Activated T-helper 9 cell treated with anti-CD3 and anti-CD28 coated beads, Interleukin-2, amount 50 U/mL, for 16 hours (primary cell): ENCODE measurements at regions not wholly inside any gene's neighbourhood (a gene's known extent, or its start where the extent isn't known, plus 50 kb on each side); places are given as distances from the start of the nearest gene placed in this dataset.
"Not testable (repeated sequence)": the region's sequence is repeated elsewhere in the genome, so short reads cannot be mapped to it uniquely, and the experiment has no call there.

Experiments
- DNase-seq: peaks from one replicate; pipeline ENCODE4 v3.0.0-alpha.2; 2020; ENCODE audit warnings: low read depth

DNA sequence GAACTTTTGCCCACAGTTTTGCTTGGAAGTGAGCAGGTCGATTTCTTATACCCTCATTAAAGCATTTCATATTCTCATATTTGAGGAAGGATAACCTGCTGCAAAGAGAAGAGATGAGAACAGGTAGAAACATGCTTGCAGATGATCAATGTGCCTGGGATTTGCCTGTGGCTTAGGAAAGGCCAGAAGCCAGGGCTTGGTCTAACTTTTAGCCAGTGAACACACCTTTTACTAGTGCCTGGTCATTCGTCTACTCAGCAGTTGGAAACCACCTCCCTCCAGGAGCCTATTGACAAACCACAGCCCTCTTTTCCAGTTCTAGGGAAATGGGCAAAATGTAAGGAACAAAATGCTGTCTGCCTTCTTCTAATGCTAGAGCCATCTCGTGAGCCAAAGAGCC, 518.3 kb downstream of the ADRA2A start:
- no peak for DNase-seq

DNA sequence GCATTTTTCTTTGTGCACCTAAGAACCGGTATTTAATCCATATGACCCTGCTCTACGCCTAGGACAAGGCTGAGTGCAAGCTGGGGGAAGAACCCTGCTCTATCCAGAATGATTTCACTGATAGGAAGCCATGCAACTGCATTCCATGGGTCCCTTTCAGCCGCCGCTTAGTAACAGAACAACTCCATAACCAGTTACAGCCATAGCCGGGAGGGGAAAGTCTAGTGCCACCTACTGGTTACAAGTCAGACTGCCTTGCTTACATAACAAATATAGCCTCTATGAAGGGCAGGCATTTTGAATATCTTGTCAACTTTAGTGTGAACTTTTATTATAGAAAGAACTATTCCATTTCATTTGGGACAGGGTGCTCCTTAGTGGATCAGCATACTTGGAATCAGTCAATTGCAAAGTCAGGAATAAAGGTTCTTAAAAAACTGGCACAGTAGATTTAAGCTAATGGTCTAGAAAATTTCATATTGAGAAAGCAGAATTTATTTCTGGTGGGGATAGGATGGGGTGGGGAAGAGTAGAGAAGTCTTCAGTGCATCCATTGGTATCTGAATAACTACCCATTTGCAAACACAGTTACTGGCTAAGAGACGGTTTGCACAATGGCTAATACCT, 521.7 kb downstream of the ADRA2A start:
- peak; percentile 2 for DNase-seq

- no peak for DNase-seq
Observed at GRCh38 chr10:111599943-111600342, 523.1 kb downstream of the ADRA2A start.

GRCh38 chr10:111600772-111601171, 523.9 kb downstream of the ADRA2A start:
- DNase-seq, result no peak

DNA sequence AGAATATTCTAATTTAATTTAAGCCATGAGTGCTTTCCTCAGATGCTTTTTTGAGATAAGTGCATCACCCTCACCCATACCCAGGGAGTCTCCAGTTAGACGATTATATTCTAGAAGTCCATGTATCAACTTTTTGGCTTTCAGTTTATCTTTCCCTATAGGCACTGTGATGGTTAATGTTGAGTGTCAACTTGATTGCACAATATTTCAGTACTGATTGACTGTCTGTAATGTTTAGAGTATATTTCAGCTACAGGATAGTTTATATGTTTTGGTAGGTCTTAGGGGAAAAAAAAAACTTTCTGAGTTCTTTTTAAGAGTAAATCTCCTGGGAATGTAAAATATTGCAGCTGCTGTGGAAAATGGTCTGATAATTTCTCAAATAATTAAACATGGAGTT, 535.4 kb downstream of the ADRA2A start:
- no peak for DNase-seq

GRCh38 chr10:111634191-111634590, 549.4 kb downstream of the GPAM start:
- DNase-seq, result no peak

DNA sequence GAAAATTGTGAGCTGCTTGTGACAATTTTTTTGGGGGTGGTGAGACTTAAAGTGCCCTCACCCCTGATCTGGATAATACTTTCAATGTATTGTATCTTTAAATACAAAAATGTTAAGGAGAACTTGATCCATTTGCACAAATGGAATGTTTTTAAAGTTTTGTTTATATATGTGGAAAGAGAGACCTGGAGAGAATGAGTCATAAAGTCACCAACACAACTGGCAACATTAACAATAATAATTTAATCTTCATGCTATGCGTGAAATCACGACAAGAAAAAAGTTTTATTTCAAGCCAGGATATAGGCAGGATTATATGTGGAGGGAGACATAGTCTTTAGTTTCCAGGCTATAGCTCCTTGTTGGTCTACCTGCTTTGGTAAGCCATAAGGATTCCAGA, 537.5 kb downstream of the GPAM start:
- DNase-seq, result no peak

DNA sequence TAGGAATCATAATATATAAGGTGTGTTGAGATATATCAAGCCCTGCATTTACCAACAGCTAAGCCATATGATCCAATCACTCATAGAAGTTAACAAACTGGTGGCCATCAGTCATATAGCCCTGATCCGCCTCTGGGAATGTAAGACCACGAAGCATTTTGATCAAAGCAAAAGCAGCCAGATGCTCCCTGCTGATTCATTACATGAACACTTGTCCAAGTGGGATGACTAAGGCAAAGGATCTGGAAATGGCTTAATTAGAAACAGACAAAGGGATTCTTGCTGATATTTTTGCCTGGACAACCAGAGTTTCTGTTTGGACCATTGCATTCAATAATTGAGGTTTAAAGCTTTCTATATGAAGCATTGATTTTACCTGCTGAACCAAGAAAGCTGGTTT, 535.5 kb downstream of the GPAM start:
- DNase-seq, result no peak

DNA sequence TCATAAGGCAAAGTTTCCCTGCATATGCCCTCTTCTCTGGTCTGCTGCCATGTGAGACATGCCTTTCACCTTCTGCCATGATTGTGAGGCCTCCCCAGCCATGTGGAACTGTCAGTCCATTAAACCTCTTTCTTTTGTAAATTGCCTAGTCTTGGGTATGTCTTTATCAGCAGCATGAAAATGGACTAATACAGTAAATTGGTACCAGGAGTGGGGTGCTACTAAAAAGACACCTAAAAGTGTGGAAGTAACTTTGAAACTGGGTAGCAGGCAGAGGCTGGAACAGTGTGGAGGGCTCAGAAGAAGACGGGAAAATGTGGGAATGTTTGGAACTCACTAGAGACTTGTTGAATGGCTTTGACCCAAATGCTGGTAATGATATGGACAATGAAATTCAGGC, 534.5 kb downstream of the GPAM start:
- not testable (repeated sequence) for DNase-seq

- DNase-seq, result no peak
Observed at GRCh38 chr10:111650088-111650487, 533.5 kb downstream of the GPAM start.

GRCh38 chr10:111656066-111656465, 527.5 kb downstream of the GPAM start:
- DNase-seq, result no peak

DNA sequence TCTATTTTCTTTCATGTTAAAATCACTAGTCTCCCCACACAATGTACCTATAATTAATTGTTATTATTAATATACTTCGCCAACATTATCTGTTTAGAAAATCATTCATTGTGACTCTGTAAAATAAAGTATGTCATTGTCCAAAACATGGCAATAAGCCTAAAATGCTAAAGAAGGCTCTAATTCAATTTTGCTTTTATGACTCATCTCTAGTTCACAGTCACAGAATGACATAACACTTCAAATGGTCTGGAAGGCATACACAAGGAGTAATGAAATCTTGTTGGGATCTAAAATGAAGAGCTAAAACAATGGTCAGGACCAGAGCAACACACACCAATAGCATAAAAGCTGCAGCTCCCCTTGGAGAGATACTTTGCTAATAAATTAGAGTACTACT, 505.8 kb downstream of the GPAM start:
- no peak for DNase-seq

GRCh38 chr10:111686796-111687195, 496.8 kb downstream of the GPAM start:
- no peak for DNase-seq

GRCh38 chr10:111698711-111699110, 484.9 kb downstream of the GPAM start:
- no peak for DNase-seq

DNA sequence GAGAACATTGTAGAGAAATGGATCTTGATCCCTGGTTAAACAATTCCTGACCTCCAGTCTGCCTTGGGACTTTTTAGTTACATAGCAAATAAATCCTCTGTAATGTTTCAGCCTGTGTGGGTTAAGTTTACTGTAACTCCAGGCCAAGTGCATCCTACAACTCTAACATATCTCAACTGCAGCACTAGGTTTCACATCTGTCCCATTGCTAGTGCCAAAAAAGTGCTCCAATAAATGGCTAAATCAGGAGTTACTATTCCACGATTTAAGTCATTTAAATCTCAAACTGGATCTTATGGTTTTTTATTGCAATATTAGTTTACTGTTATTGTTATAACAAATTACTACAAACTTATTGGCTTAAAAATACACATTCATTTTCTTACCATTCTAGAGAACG, 479.6 kb downstream of the GPAM start:
- no peak for DNase-seq

DNA sequence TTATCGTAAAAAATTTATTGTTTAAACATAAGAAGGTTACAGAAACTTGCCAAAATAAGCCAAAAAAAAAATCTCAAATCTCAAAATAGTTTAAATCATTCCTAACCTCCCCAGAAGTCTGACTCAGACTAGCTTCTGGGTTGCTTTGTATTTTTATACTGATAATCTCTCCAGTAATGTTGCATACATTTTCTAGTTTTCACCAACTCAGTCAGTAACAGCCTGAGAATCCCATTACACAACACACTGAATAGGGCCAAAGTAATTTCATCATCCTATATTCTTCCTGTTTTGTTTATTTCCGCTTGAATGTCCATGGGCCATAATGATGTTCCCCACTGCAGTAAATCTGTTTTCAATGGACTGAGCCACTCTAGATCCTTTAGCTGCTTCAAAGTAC, 478.5 kb downstream of the GPAM start:
- DNase-seq, result no peak

DNA sequence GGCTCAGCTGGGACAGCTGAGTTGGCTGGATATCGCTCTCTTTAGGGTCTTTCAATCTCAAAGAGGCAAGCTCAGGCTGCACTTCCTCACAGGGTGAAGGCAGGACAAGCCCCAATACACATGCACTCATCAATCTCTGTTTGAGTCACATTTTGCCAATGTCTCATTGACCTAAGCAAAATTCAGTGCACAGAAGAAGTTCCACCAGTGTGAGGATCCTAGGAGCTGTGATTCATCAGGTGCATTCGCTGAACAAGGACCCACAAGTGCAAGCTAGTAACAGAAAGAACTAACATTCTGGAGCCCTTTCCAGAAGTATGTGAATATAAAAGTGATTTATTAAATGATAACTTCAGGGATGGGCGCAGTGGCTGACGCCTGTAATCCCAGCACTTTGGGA, 477.2 kb downstream of the GPAM start:
- no peak for DNase-seq

GRCh38 chr10:111707076-111707475, 476.5 kb downstream of the GPAM start:
- DNase-seq, result no peak

DNA sequence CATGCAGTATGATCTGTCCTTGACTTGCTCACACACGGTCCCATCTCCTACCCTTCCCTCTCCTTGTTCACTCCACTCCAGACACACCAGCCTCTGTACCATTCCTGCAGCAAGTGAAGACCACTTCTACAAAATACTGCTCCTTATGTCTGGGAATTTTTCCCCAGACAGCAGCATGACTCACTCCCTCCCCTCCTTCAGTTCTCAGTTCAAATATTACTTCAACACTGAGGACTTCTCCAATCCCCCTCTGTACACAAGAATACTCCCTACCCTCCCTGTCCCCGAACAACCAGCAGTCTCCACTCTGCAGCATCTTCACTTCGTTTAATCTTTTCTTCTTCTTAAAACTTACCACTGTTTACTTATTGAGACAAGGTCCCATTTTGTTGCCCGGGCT, 474.0 kb downstream of the GPAM start:
- DNase-seq, result no peak

GRCh38 chr10:111716032-111716431, 467.5 kb downstream of the GPAM start:
- DNase-seq, result no peak

DNA sequence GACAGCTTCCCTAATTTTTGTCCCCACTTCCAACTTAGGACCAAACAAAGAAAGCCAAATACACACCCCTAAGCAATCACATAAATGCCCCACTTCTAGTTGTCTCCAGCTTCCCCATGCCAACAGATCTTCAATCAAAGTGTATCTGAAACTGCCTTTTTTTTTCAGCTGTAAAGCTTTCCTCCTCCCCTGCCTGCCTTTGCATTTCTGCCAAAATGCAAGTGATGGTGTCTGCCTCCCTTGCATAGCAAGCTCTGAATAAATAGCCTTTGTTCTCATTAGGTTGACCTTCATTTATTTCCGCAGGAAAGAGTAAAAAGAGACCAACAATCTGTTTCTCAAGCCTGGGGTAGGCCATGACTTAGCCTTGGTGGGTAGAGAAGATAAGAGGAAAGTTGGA, 459.4 kb downstream of the GPAM start:
- no peak for DNase-seq

DNA sequence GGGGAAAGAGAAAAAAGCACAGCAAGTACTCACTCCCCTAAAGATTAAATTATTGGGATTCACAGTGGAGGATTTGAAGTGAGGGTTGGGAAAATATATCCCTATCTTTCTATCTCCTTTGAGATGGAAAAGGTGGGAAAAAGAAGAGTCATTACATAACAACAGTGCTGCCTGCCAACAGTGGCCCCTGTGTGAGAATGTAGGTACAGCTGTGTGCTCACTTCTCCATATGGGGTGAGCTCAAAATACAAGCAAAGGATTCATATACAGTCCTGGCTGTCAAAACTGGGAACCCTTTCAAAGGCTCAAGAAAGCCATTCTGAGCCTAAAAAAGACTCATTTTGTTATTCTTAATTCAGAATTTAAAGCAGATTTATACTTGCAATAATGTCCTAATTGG, 458.5 kb downstream of the GPAM start:
- DNase-seq, result no peak

GRCh38 chr10:111732166-111732785, 451.3 kb downstream of the GPAM start:
- no peak for DNase-seq

DNA sequence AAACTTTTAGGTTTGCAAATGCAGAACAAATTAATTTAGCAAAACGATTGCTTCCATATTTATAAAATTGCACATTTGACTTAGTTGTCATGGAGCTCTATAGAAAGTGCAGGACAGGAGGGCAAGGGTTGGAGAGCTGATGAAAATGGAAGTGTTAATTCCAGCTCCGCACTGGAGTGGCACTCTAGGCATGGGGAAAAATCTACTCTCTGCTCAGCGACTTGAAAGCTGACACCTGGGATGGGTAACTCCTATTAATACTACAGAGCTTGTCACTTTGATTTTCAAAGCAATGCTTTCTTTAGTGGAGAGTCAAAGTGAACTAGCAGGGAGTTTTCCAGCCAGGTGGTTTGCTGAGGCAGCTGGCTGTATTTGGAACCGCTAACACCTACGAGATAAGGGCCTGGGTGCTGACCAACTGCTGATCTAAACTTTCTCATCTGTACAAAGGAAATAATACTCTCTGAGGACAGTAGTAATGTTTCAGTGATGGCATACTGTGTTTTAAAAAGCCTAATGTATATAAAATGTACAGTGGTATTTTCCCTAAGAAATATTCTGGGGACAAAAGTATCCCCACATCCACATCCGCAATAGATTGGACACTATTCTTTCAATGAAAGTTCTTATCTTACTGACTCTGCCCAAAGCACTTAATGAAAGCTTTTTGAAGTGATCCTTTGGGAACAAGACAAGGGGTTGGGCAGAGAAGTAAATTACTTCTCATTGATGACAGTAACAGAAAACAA, 444.3 kb downstream of the GPAM start:
- no peak for DNase-seq
